Gastrocnemius medialis (tissue), 4 donors: ENCODE measurements at regions not wholly inside any gene's neighbourhood (a gene's known extent, or its start where the extent isn't known, plus 50 kb on each side); places are given as distances from the start of the nearest gene placed in this dataset.
"Not testable (repeated sequence)": the region's sequence is repeated elsewhere in the genome, so short reads cannot be mapped to it uniquely, and the experiment has no call there.

Experiments used
- ATAC-seq, 2 donors: fragments of 150-250 bp; one replicate each; pipeline ENCODE4 v1.9.1; 2016
- DNase-seq, 2 donors: peaks; one replicate each; pipeline ENCODE4 v3.0.0-alpha.2; 2019
- H3K27ac ChIP-seq, 4 donors: fragments of 200-600 bp; sonication (generic); 1 replicate in 1 of 4; 2 replicates in 3 of 4; pipeline ENCODE4 v1.5.1; 2016 to 2018; ENCODE audit warnings: mild to moderate bottlenecking in 2 of 4, moderate library complexity in 1 of 4
- H3K27me3 ChIP-seq, 3 donors: fragments of 200-600 bp; sonication (generic) in 2 of 3; 1 replicate in 1 of 3; 2 replicates in 2 of 3; pipeline versions ENCODE4 v1.5.1 to v1.6.0; 2016 to 2019; ENCODE audit warnings: mild to moderate bottlenecking in 1 of 3, moderate library complexity in 1 of 3
- H3K36me3 ChIP-seq, 2 donors: fragments of 200-600 bp; sonication (generic) in 1 of 2; one replicate each; pipeline ENCODE4 v1.5.1; 2017 to 2018
- H3K4me1 ChIP-seq, 2 donors: fragments of 200-600 bp; sonication (generic) in 1 of 2; one replicate each; pipeline ENCODE4 v1.5.1; 2016 to 2017; ENCODE audit warnings: mild to moderate bottlenecking in 2 of 2
- H3K4me3 ChIP-seq, 4 donors: fragments of 200-600 bp; sonication (generic) in 3 of 4; 1 replicate in 1 of 4; 2 replicates in 3 of 4; pipeline ENCODE4 v1.5.1; 2016 to 2019; ENCODE audit warnings: mild to moderate bottlenecking in 2 of 4
- H3K9me3 ChIP-seq, 3 donors: fragments of 200-600 bp; sonication (generic) in 2 of 3; 1 replicate in 1 of 3; 2 replicates in 2 of 3; pipeline ENCODE4 v1.5.1; 2016 to 2019
- POLR2A ChIP-seq, 2 donors: fragments of 450-650 bp; IDR thresholded peaks; one replicate each; pipeline ENCODE4 v1.6.1; 2017; ENCODE audit warnings: antibody characterized with exemption in 2 of 2, mild to moderate bottlenecking in 2 of 2, moderate library complexity in 2 of 2
- in situ Hi-C, 4 donors: fragments of 200-750 bp; cut with MboI; loops; one replicate each; pipeline versions ENCODE4 v1.15.0 to v1.8.0; 2017; ENCODE audit warnings: low sequenced_read_pairs in 4 of 4
- intact Hi-C: fragments of 100-400 bp; cut with DNase I; formaldehyde crosslinking; loops from one replicate; pipeline ENCODE4 v1.15.1; 2023; ENCODE audit warnings: low total_unique reads
- TF ChIP-seq, protein P1 (sequence below), 5 experiments: fragments of 450-650 bp in 3 of 5; fragments of 200-600 bp in 2 of 5; sonication (generic) in 2 of 5; IDR thresholded peaks in 4 of 5; conservative IDR thresholded peaks in 1 of 5; 1 replicate in 4 of 5; 2 replicates in 1 of 5; pipeline ENCODE4 v1.5.1; 2016 to 2019; ENCODE audit warnings: antibody characterized with exemption in 5 of 5, mild to moderate bottlenecking in 3 of 5, moderate library complexity in 3 of 5

DNA sequence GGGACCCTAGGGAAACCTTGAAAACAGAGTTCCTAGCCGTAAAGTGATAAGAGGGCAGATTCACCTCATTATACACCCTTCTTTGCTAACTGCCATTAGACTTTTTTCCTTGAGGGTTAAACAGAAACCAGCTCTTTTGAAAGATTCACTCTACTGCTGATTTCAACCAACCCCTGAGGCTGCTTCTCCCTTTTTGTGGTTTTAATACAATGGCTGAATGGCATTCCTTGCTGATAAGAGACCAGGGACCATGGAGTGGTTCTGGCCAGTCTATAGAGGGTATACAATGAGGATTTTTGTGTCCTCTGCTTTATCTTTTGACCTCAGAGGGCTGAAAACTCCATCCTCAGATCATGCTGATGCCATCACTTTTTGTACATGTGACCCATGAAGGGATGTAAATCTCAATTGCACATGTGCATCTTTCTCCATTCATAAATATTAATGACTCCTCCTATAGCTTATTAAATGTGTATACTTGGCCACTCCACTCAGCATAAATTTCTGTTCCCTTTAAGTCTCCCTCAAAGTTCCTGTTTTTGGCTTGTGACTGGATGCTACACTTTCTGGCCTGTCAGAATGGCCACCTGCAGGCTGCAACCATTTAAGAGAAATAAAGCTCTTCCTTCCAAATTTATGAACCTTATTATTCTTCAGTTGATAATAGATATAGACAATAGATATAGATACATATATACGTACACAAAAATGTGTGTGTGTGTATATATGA, 233.8 kb upstream of the SEL1L start:
- Histone ChIP-seq H3K9me3 (no peaks in the 10 kb centered on the region), H3K4me1 (no peaks in the 10 kb centered on the region), H3K27ac (no peak overlapping the region), H3K4me3 (no peak overlapping the region), H3K36me3 (no peaks in the 10 kb centered on the region), H3K27me3 (no peaks in the 10 kb centered on the region)
- ATAC-seq (no peak), DNase-seq (no peak)
- TF ChIP-seq, protein P1, sequence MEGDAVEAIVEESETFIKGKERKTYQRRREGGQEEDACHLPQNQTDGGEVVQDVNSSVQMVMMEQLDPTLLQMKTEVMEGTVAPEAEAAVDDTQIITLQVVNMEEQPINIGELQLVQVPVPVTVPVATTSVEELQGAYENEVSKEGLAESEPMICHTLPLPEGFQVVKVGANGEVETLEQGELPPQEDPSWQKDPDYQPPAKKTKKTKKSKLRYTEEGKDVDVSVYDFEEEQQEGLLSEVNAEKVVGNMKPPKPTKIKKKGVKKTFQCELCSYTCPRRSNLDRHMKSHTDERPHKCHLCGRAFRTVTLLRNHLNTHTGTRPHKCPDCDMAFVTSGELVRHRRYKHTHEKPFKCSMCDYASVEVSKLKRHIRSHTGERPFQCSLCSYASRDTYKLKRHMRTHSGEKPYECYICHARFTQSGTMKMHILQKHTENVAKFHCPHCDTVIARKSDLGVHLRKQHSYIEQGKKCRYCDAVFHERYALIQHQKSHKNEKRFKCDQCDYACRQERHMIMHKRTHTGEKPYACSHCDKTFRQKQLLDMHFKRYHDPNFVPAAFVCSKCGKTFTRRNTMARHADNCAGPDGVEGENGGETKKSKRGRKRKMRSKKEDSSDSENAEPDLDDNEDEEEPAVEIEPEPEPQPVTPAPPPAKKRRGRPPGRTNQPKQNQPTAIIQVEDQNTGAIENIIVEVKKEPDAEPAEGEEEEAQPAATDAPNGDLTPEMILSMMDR (IDR thresholded peaks at IDR 0.05 in 4 of 5, conservative IDR thresholded peaks at IDR 0.05 in 1 of 5) = no peak
- TF ChIP-seq POLR2A (IDR thresholded peaks at IDR 0.05) = no peak
- intact Hi-C loops = no loop called here
- in situ Hi-C loops = no loop called here

DNA sequence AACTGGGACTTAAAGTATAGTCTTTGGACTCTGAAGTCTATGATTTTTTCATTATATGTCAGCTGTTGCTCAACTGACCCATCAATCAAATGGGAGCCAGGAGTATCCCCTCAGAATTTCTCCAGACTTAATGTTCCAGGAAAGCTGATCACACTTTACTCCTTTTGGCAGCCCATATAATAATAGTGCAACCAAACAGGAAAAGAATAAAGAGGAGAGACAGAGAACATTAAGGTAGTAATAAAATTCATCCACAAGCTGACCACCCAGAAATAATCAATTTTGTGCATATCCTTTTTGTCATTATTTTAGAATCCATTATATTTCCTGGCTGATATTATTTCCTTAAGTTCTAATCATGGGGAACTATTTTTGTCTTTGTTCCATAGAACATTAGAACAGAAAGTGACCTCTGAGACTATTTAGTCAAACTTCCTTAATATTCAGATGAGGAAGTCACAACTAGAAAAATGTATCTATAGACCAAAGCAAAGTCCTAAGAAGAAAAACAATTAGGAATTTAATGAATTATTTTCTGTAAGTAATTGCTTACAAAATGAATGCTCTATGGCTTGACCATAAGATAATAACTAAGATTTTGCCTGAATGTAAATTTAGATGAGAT, 238.1 kb upstream of the SEL1L start:
- in situ Hi-C loops (no loop called here), intact Hi-C loops (no loop called here)
- TF ChIP-seq, protein P1 (IDR thresholded peaks at IDR 0.05 in 4 of 5, conservative IDR thresholded peaks at IDR 0.05 in 1 of 5) = no peak
- no peak for TF ChIP-seq POLR2A (IDR thresholded peaks at IDR 0.05)
- Histone ChIP-seq H3K36me3 (no peaks in the 10 kb centered on the region), H3K9me3 (no peaks in the 10 kb centered on the region), H3K27ac (no peak overlapping the region), H3K4me3 (no peak overlapping the region), H3K4me1 (no peaks in the 10 kb centered on the region), H3K27me3 (no peaks in the 10 kb centered on the region)
- ATAC-seq = no peak
- no peak for DNase-seq

DNA sequence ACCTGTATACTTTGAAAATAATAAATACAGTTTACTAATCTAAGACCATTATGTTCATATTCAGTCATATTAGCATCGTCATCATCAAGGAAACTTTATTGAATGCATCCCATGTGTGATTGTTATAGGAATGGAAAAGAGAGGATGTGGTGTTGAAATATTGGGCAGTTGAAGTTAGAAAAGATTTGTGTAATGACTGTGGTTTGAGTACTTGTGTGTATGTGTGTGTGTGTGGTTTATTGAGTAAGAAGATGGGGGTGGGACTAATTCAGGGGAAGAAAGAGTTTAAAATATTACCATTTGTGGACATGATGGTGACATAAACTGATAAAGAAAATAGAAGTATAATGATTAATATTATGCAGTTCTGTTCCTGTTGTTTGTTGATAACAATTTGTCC, 238.7 kb upstream of the SEL1L start:
- H3K9me3 ChIP-seq = no peaks in the 10 kb centered on the region
- H3K27me3 ChIP-seq = no peaks in the 10 kb centered on the region
- DNase-seq (no peak), ATAC-seq (no peak)
- no peak overlapping the region for H3K4me3 ChIP-seq
- intact Hi-C loops = no loop called here
- H3K4me1 ChIP-seq = no peaks in the 10 kb centered on the region
- TF ChIP-seq POLR2A (IDR thresholded peaks at IDR 0.05) = no peak
- TF ChIP-seq, protein P1 (IDR thresholded peaks at IDR 0.05 in 4 of 5, conservative IDR thresholded peaks at IDR 0.05 in 1 of 5) = no peak
- H3K27ac ChIP-seq = no peak overlapping the region
- in situ Hi-C loops = no loop called here
- H3K36me3 ChIP-seq = no peaks in the 10 kb centered on the region

DNA sequence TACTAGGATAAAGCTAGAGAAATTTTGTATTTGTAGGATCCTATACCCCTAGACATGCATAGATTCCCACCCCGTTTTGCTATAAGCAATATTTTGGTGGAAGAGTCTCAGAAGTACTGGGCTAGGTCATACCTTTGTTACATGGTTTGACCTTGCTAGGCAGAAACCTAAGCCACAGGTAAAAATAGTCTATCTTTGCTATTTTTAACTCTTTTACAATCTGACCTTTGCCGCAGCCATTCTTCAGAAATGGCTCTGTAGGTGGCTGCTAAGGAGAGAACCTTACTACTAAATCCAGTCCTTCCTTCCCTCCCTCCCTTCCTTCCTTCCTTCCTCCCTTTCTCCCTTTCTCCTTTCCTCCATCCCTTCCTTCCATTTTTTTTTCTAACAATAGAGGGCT, 242.9 kb upstream of the SEL1L start:
- no peak for ATAC-seq
- H3K27ac ChIP-seq = no peak overlapping the region
- H3K36me3 ChIP-seq = no peaks in the 10 kb centered on the region
- intact Hi-C loops (no loop called here), in situ Hi-C loops (no loop called here)
- H3K4me3 ChIP-seq = no peak overlapping the region
- TF ChIP-seq POLR2A (IDR thresholded peaks at IDR 0.05) = no peak
- TF ChIP-seq, protein P1 (IDR thresholded peaks at IDR 0.05 in 4 of 5, conservative IDR thresholded peaks at IDR 0.05 in 1 of 5) = no peak
- no peaks in the 10 kb centered on the region for H3K27me3 ChIP-seq
- no peaks in the 10 kb centered on the region for H3K9me3 ChIP-seq
- DNase-seq = no peak
- no peaks in the 10 kb centered on the region for H3K4me1 ChIP-seq

DNA sequence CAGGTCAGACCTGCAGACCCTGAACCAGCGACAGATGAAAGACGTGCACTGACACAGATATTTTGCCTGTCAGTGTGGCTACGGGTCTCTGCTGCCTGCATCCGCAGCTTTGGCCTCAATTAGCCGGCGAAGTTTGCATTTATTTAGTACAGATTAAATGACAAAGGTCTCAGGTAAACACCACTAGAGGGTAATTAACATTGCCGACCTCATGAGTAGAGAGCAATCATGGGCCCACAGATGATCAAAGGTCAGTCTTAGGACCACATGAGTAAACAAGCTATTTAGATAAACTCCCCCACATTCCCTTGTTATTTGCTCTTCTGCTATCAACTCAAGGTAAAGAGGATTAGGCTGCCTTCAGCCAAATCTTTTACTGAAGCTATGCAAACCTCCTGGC, 248.1 kb upstream of the SEL1L start:
- H3K36me3 ChIP-seq, H3K4me3 ChIP-seq, intact Hi-C loops, H3K4me1 ChIP-seq, H3K27me3 ChIP-seq, ATAC-seq, H3K27ac ChIP-seq, in situ Hi-C loops, H3K9me3 ChIP-seq, DNase-seq: not testable (repeated sequence)
